ENCODE measurements at regions not wholly inside any gene's neighbourhood (a gene's known extent, or its start where the extent isn't known, plus 50 kb on each side); places are given as distances from the start of the nearest gene placed in this dataset.
"Not testable (repeated sequence)": the region's sequence is repeated elsewhere in the genome, so short reads cannot be mapped to it uniquely, and the experiment has no call there.

- ATAC-seq (no peak), DNase-seq (no peak)
- intact Hi-C loops (cut with DNase I), result no loop called here
Measured at GRCh38 chr3:144879701-144880100, 908.1 kb downstream of the DIPK2A start.

- no peak for ATAC-seq
- intact Hi-C loops (cut with DNase I), result no loop called here
- DNase-seq, result no peak
Measured at GRCh38 chr3:144893980-144894379, 922.4 kb downstream of the DIPK2A start.

GRCh38 chr3:144894576-144894975 lies 923.0 kb downstream of the DIPK2A start:
- DNase-seq, result no peak
- intact Hi-C loops (cut with DNase I), result no loop called here
- no peak for ATAC-seq

- intact Hi-C loops (cut with DNase I), result no loop called here
- DNase-seq (no peak), ATAC-seq (no peak)
Measured at GRCh38 chr3:144900366-144900765, 928.7 kb downstream of the DIPK2A start.

- DNase-seq; ATAC-seq; intact Hi-C loops (cut with DNase I): not testable (repeated sequence)
Measured at GRCh38 chr3:144907581-144907980, 936.0 kb downstream of the DIPK2A start.

GRCh38 chr3:144912968-144913367 lies 941.3 kb downstream of the DIPK2A start:
- ATAC-seq, result no peak
- intact Hi-C loops (cut with DNase I), result no loop called here
- no peak for DNase-seq

GRCh38 chr3:144915202-144915601 lies 943.6 kb downstream of the DIPK2A start:
- intact Hi-C loops (cut with DNase I), result no loop called here
- no peak for DNase-seq
- ATAC-seq, result no peak

GRCh38 chr3:144921710-144922109 lies 950.1 kb downstream of the DIPK2A start:
- ATAC-seq (peak in 1 of 2 donors; percentile 61), DNase-seq (no peak)
- intact Hi-C loops (cut with DNase I), result no loop called here

- ATAC-seq (no peak), DNase-seq (no peak)
- intact Hi-C loops (cut with DNase I), result no loop called here
Measured at GRCh38 chr3:144923046-144923775, 951.6 kb downstream of the DIPK2A start.

- intact Hi-C loops (cut with DNase I), result no loop called here
Measured at GRCh38 chr3:144930431-144930830, 958.8 kb downstream of the DIPK2A start.

GRCh38 chr3:144931590-144931989 lies 960.0 kb downstream of the DIPK2A start:
- intact Hi-C loops (cut with DNase I), result no loop called here
- ATAC-seq (no peak), DNase-seq (no peak)

More at GRCh38 chr3:144930431-144930830, 958.8 kb downstream of the DIPK2A start:
- no peak for ATAC-seq
- no peak for DNase-seq

GRCh38 chr3:144942093-144942837 lies 970.6 kb downstream of the DIPK2A start:
- intact Hi-C loops (cut with DNase I), result no loop called here
- DNase-seq (no peak), ATAC-seq (no peak)

GRCh38 chr3:144942838-144943197 lies 971.2 kb downstream of the DIPK2A start:
- ATAC-seq (no peak), DNase-seq (no peak)
- intact Hi-C loops (cut with DNase I), result no loop called here

- intact Hi-C loops (cut with DNase I), result no loop called here
Measured at GRCh38 chr3:144947895-144948294, 976.3 kb downstream of the DIPK2A start.

GRCh38 chr3:144948711-144949110 lies 977.1 kb downstream of the DIPK2A start:
- intact Hi-C loops (cut with DNase I), result no loop called here
- no peak for DNase-seq
- no peak for ATAC-seq

More at GRCh38 chr3:144947895-144948294, 976.3 kb downstream of the DIPK2A start:
- DNase-seq, result no peak
- ATAC-seq, result no peak

- DNase-seq (no peak), ATAC-seq (no peak)
- intact Hi-C loops (cut with DNase I), result no loop called here
Measured at GRCh38 chr3:144953959-144954358, 982.3 kb downstream of the DIPK2A start.

- ATAC-seq, result no peak
- intact Hi-C loops (cut with DNase I), result no loop called here
- DNase-seq, result no peak
Measured at GRCh38 chr3:144957398-144958101, 985.9 kb downstream of the DIPK2A start.

GRCh38 chr3:144963810-144964209 lies 992.2 kb downstream of the DIPK2A start:
- intact Hi-C loops (cut with DNase I), result no loop called here
- ATAC-seq (no peak), DNase-seq (no peak)

- ATAC-seq, result no peak
- intact Hi-C loops (cut with DNase I), result no loop called here
Measured at GRCh38 chr3:144966560-144966959, 994.9 kb downstream of the DIPK2A start.

GRCh38 chr3:144968750-144969350 lies 997.2 kb downstream of the DIPK2A start:
- DNase-seq (no peak), ATAC-seq (no peak)
- intact Hi-C loops (cut with DNase I), result no loop called here

More at GRCh38 chr3:144966560-144966959, 994.9 kb downstream of the DIPK2A start:
- DNase-seq, result no peak

Data from left cardiac atrium (tissue), 4 donors.